ENCODE measurements at regions not wholly inside any gene's neighbourhood (a gene's known extent, or its start where the extent isn't known, plus 50 kb on each side); places are given as distances from the start of the nearest gene placed in this dataset.

DNA sequence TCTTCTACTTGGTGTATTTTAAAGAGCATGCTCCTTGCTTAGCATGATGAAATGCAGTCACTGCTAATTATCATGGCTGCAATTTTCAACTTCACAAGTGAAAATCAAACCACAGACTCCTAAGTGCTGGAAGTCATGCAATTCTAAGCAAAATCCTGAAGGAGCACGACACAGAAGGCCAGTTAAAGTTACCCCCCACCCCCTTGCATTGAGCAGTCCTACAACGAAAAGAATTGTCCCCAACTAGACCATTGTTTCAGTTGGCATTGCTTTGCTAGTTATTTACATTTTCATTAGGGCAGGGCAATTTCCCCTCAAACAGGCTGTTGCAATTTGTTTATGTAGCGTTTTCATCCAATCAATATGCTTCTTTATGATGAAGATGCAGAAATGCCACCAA, 321.2 kb downstream of the PCDH7 start:
- no peak overlapping the region for H3K27ac ChIP-seq
- WGBS (ENCODE audit: insufficient coverage, low coverage, low lambda C conversion rate, missing lambda C conversion rate) = 15% methylated on average over 3 of the region's 3 CpGs
- no peaks in the 10 kb centered on the region for H3K36me3 ChIP-seq
- DNase-seq (no peak), ATAC-seq (no peak)
- no peaks in the 10 kb centered on the region for H3K27me3 ChIP-seq
- H3K9me3 ChIP-seq = no peaks in the 10 kb centered on the region
- no peak for TF ChIP-seq POLR2A (IDR thresholded peaks at IDR 0.05)
- TF ChIP-seq, protein P1, sequence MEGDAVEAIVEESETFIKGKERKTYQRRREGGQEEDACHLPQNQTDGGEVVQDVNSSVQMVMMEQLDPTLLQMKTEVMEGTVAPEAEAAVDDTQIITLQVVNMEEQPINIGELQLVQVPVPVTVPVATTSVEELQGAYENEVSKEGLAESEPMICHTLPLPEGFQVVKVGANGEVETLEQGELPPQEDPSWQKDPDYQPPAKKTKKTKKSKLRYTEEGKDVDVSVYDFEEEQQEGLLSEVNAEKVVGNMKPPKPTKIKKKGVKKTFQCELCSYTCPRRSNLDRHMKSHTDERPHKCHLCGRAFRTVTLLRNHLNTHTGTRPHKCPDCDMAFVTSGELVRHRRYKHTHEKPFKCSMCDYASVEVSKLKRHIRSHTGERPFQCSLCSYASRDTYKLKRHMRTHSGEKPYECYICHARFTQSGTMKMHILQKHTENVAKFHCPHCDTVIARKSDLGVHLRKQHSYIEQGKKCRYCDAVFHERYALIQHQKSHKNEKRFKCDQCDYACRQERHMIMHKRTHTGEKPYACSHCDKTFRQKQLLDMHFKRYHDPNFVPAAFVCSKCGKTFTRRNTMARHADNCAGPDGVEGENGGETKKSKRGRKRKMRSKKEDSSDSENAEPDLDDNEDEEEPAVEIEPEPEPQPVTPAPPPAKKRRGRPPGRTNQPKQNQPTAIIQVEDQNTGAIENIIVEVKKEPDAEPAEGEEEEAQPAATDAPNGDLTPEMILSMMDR (IDR thresholded peaks at IDR 0.05) = no peak
- no peak overlapping the region for H3K4me3 ChIP-seq
- intact Hi-C loops (cut with DNase I) = no loop called here
- no peaks in the 10 kb centered on the region for H3K4me1 ChIP-seq

DNA sequence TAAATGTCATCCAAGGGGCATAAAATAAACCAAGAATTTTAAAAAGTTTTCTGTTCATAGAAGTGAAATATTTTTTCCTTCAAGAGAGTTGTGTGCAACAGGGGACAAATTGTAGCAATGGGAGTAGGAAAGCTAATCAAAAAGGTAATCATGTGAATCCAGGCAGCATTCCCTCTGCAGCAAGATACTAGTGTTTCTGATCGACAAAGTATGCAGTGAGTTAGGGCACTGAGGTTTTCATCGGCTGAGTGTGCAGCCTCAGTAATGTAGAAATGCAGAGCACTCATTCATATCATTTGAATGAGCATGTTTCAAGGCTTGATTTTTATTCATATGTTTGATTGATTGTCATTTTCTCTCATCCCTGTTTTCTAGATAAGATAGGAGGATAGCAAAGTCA, 321.7 kb downstream of the PCDH7 start:
- no peak for TF ChIP-seq POLR2A (IDR thresholded peaks at IDR 0.05)
- TF ChIP-seq, protein P1 (IDR thresholded peaks at IDR 0.05) = no peak
- Histone ChIP-seq H3K27me3 (no peaks in the 10 kb centered on the region), H3K4me1 (no peaks in the 10 kb centered on the region), H3K27ac (no peak overlapping the region), H3K36me3 (no peaks in the 10 kb centered on the region), H3K9me3 (no peaks in the 10 kb centered on the region), H3K4me3 (no peak overlapping the region)
- DNase-seq (no peak), ATAC-seq (no peak)
- intact Hi-C loops (cut with DNase I) = no loop called here
- 27% methylated on average over 2 of the region's 2 CpGs for WGBS (ENCODE audit: insufficient coverage, low coverage, low lambda C conversion rate, missing lambda C conversion rate)

DNA sequence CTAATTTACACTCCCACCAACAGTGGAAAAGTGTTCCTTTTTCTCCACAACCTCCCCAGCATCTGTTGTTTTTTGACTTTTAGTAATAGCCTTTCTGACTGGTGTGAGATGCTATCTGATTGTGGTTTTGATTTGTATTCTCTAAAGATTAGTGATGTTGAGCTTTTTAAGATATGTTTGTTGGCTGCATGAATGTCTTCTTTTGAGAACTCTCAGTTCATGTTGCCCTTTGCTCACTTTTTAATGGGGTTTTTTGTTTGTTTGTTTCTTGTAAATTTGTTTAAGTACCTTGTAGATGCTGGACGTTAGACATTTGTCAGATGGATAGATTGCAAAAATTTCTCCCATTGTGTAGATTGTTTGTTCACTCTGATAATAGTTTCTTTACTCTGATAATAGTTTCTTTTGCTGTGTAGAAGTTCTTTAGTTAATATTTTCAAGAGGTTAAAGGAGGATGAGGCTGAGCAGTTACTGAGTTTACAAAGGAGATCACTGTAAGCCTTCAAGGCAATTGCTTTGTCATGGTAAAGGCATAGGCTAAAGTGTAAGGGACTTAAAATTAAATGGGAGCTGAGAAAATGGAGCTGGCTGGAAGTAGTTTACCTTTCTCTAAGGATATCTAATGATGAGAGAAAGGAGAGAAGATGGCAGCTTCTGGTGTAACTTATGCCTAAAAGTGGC, 323.4 kb downstream of the PCDH7 start:
- no peaks in the 10 kb centered on the region for H3K27me3 ChIP-seq
- WGBS (ENCODE audit: insufficient coverage, low coverage, low lambda C conversion rate, missing lambda C conversion rate) = 28% methylated on average over 1 of the region's 1 CpG
- no peak for ATAC-seq
- intact Hi-C loops (cut with DNase I) = no loop called here
- no peaks in the 10 kb centered on the region for H3K4me1 ChIP-seq
- no peak overlapping the region for H3K27ac ChIP-seq
- no peaks in the 10 kb centered on the region for H3K9me3 ChIP-seq
- no peak overlapping the region for H3K4me3 ChIP-seq
- no peak for TF ChIP-seq POLR2A (IDR thresholded peaks at IDR 0.05)
- TF ChIP-seq, protein P1 (IDR thresholded peaks at IDR 0.05) = no peak
- DNase-seq = no peak
- H3K36me3 ChIP-seq = no peaks in the 10 kb centered on the region

DNA sequence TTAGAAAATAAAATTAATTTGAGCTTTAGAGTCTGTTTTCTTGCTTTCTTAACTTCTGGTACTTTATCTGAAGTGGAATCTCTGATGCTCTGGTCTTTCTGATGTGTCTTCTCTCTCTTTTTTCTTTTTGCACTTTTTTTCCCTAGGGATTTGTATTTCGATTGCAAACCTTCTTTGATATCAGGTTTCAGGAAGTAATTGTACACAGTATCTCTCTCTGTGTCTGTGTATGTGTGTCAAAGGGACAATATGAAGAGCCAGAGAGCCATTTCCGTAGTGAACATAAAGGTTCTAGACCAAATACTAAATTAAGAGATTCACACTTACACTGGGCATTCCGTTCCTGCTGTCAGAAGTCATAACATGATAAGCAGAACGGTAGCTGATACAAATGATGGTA, 325.0 kb downstream of the PCDH7 start:
- Histone ChIP-seq H3K36me3 (no peaks in the 10 kb centered on the region), H3K9me3 (no peaks in the 10 kb centered on the region), H3K27me3 (no peaks in the 10 kb centered on the region), H3K27ac (no peak overlapping the region), H3K4me1 (no peaks in the 10 kb centered on the region), H3K4me3 (no peak overlapping the region)
- WGBS (ENCODE audit: insufficient coverage, low coverage, low lambda C conversion rate, missing lambda C conversion rate) = 23% methylated on average over 4 of the region's 4 CpGs
- ATAC-seq (no peak), DNase-seq (no peak)
- TF ChIP-seq POLR2A (IDR thresholded peaks at IDR 0.05) = no peak
- TF ChIP-seq, protein P1 (IDR thresholded peaks at IDR 0.05) = no peak
- intact Hi-C loops (cut with DNase I) = no loop called here

Measured in right lobe of liver (tissue), 6 donors.